ENCODE measurements at regions not wholly inside any gene's neighbourhood (a gene's known extent, or its start where the extent isn't known, plus 50 kb on each side); places are given as distances from the start of the nearest gene placed in this dataset.
"Not testable (repeated sequence)": the region's sequence is repeated elsewhere in the genome, so short reads cannot be mapped to it uniquely, and the experiment has no call there.

DNA sequence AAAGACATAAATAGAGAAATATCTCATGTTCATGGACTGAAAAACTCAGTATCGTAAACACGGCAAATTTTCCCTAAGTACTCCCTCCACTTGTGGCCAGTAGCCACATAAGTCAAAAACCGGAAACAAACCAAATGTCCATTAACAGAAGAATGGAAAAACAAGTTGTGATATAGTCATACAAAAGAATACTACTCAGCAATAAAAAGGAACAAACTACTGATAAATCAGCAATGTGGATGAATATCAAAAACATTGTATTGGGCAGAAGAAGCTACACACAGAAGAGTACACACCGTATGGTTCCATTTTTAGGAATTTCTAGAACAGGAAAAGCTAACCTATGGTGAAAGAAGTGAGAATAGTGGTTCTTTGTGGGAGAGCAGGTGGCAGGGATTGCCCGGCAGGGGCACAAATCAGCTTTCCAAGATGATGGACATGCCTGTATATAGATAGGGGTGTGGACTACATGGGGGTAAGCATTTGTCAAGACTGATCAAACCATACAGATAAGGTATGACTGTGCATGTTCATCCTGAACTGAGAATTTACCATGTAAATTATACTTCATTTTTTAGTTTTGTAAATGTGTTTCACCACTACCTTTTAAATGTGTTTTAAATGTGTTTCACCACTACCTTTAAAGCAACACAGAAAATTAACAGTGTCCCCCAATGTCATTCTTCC lies 172.8 kb upstream of the CDH5 start:
- DNase-seq (no peak), ATAC-seq (ENCODE audit: low read depth) (no peak)
- Mint-ChIP-seq H3K27me3 (peaks cover 5% of the 10 kb centered on the region), H3K9me3 (no peaks in the 10 kb centered on the region), H3K4me3 (no peak overlapping the region), H3K4me1 (no peaks in the 10 kb centered on the region), H3K27ac (no peak overlapping the region), H3K36me3 (no peaks in the 10 kb centered on the region)
- POLR2A ChIA-PET = no interaction called here

DNA sequence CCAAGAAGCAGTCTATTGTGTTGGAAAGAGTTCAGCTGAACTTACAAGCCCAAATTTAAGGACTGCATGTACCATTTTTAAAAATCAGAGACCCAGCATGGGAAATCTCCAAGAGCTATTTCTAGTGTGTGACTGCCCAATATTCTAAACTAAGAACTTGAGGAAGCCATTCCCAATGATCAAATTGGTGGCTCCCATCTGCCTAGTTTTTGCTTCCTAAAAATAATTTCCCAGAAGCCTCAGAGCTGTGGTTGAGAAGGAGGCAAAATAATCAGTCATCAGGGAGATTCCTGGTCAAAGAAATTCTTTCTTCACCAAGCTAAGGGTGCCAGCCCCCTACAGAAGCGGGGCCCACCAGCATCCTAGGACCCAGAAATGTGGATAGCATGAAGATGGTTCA lies 176.1 kb upstream of the CDH5 start:
- POLR2A ChIA-PET = no interaction called here
- Mint-ChIP-seq H3K27me3 (peaks cover 5% of the 10 kb centered on the region), H3K27ac (no peak overlapping the region), H3K36me3 (no peaks in the 10 kb centered on the region), H3K9me3 (no peaks in the 10 kb centered on the region), H3K4me3 (no peak overlapping the region), H3K4me1 (no peaks in the 10 kb centered on the region)
- no peak for ATAC-seq (ENCODE audit: low read depth)
- no peak for DNase-seq

DNA sequence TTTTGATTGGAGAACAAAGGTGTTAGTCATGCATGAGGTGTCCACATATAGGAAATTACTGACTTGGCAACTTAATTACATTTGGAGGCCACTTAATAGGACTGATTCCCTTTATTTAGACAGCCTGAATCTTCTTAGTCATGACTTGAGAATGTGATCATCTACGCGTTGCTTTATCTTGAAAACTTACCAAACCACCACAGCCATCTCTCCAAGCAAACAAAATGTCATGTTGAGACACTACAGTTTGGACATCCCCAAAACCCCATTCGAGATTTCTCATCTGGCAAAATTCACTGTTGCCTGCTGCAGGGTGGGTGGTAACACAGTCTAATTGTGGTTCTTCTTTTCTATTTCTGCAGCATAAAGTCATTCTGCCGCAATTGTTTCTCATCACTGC lies 176.5 kb upstream of the CDH5 start:
- Mint-ChIP-seq H3K4me3 (no peak overlapping the region), H3K36me3 (no peaks in the 10 kb centered on the region)

DNA sequence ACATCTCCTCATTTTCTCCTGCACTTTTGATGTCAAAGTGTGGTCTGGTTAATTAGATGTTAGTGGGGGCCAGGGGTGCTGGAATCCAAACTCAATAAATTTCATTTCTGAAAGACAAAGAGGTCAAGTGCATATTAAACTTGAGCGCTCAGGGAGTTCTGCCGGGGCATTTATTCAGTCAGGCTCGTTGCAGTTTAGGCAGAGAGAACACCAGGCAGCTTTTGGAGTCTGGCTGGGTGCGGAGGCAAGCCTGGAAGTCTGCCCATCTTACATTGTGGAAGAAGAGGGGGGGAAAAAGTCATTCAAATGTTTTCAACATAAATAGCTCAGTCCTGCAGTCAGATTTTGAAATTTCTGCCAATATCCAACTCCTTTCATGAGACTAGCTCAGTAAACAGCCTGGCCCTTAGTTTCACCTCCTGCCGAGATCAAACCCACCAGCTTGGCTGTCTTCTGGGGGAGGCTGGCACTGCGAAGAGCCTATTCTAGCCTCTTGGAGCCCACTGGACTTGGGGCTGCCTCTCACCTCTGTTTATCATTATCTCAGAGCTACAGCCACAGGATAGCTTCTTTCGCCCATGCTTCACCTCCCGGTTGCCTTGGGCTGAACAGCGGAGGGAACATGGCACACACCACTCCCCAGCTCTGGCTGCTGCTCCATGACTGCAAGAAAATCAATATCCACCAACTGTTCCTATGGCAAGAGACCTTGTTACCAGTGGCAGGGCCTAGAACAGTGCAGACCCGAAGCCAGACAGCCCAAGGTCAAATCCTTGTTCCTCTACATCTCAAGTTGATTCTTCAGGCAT lies 177.4 kb upstream of the CDH5 start:
- H3K27me3 Mint-ChIP-seq = peaks cover 5% of the 10 kb centered on the region
- H3K36me3 Mint-ChIP-seq = no peaks in the 10 kb centered on the region
- H3K9me3 Mint-ChIP-seq = no peaks in the 10 kb centered on the region
- POLR2A ChIA-PET = no interaction called here
- no peak overlapping the region for H3K27ac Mint-ChIP-seq
- DNase-seq (no peak), ATAC-seq (ENCODE audit: low read depth) (no peak)
- H3K4me1 Mint-ChIP-seq = no peaks in the 10 kb centered on the region
- no peak overlapping the region for H3K4me3 Mint-ChIP-seq

More for the DNA sequence above, 176.5 kb upstream of the CDH5 start:
- POLR2A ChIA-PET = no interaction called here
- ATAC-seq (ENCODE audit: low read depth) = no peak
- no peak for DNase-seq
- H3K4me1 Mint-ChIP-seq = no peaks in the 10 kb centered on the region
- no peaks in the 10 kb centered on the region for H3K9me3 Mint-ChIP-seq
- H3K27me3 Mint-ChIP-seq = peaks cover 5% of the 10 kb centered on the region
- no peak overlapping the region for H3K27ac Mint-ChIP-seq

DNA sequence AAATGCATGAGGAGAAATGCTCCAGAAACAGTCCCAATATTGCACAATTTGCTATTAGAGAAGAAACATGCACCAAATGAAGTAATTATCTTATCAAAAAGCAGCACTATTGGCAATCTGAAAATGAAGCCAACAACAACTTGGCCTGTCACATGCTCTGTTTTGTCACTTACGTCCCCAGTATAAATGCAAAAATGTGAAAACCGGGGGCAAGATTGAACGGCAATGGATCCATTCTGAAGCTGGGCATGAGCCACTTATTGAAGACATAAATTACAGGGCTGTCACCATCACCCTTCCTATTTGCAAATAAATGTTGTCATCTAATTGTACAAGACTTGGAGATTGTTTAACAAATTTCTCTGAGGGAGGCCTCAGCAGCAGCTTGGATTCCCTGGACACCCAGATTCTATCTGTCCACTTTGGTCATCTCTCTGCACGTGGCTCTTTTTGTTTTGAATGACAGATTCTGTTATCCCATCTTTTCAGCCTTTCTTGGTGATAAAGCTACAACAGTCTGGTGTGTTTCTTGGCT lies 180.2 kb upstream of the CDH5 start:
- POLR2A ChIA-PET = no interaction called here
- H3K27ac Mint-ChIP-seq = no peak overlapping the region
- H3K9me3 Mint-ChIP-seq = no peaks in the 10 kb centered on the region
- H3K36me3 Mint-ChIP-seq = no peaks in the 10 kb centered on the region
- ATAC-seq (ENCODE audit: low read depth) (no peak), DNase-seq (no peak)
- no peaks in the 10 kb centered on the region for H3K4me1 Mint-ChIP-seq
- H3K4me3 Mint-ChIP-seq = no peak overlapping the region
- H3K27me3 Mint-ChIP-seq = peaks cover 2% of the 10 kb centered on the region

DNA sequence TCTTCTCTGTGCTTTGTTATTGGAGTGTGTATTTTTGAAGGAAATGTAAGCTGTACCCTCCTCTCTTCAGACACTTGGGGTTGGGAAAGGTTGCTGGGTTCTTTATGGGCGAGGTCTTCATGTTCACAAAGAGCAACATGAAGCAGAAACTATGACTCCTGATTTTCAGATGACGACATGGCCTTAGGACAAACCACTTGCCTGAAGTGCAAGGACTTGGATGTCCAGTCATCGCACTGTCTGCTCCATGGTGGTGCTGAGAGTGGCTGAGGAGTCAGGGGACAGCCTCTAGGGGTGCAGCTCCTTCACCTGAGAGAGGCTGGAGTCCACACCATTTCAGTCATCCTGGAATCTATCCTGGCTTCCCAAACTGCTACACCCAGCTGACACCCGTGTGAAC lies 183.9 kb upstream of the CDH5 start:
- DNase-seq (no peak), ATAC-seq (ENCODE audit: low read depth) (no peak)
- no peak overlapping the region for H3K27ac Mint-ChIP-seq
- H3K9me3 Mint-ChIP-seq = peaks cover 5% of the 10 kb centered on the region
- H3K36me3 Mint-ChIP-seq = no peaks in the 10 kb centered on the region
- H3K4me3 Mint-ChIP-seq = no peak overlapping the region
- POLR2A ChIA-PET = no interaction called here
- peaks cover under 1% of the 10 kb centered on the region for H3K27me3 Mint-ChIP-seq
- H3K4me1 Mint-ChIP-seq = no peaks in the 10 kb centered on the region

DNA sequence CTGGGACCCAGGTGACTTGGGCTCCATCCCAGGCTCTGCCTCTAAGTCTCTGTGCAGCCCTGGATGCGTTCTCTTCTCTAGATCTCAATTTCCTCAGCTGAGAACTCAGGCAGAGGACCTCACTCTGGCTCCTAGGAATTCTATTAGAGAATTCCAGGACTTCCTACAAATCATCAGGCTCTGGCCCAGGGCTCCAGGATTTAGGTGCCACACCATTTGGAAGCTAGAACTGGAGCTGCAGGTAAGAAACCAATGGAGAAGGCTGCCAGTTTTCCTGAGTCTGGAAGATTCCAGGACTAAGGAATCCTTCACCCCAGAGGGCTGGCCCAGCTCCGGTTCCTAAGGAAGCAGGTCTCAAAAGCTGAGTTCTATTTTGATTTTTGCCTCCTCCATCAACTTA lies 189.8 kb upstream of the CDH5 start:
- Mint-ChIP-seq H3K36me3 (no peaks in the 10 kb centered on the region), H3K4me3 (no peak overlapping the region), H3K27ac (no peak overlapping the region), H3K4me1 (no peaks in the 10 kb centered on the region), H3K9me3 (peaks cover 5% of the 10 kb centered on the region), H3K27me3 (peaks cover 9% of the 10 kb centered on the region)
- ATAC-seq (ENCODE audit: low read depth) (no peak), DNase-seq (no peak)
- POLR2A ChIA-PET = no interaction called here

DNA sequence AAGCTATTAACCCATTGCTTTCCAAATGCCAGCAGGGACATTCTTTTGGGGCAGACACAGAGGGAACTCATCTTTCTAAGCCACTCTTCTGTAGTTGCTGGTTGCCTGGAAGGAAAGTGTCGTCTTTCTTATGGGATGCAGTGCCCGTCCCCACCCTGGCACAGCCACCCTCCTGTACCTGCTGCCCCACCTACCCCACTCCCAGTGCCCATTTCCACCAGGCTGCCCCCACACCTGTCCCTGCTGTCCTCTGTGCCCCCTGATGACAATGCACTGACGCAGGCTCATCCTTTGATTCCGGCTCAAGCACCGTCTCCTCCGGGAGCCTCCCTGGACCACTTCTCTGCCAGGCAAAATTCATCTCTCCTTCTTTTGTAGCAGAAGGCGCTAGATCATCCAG lies 190.4 kb upstream of the CDH5 start:
- ATAC-seq (ENCODE audit: low read depth) (no peak), DNase-seq (no peak)
- no peak overlapping the region for H3K4me3 Mint-ChIP-seq
- peaks cover 9% of the 10 kb centered on the region for H3K27me3 Mint-ChIP-seq
- no peaks in the 10 kb centered on the region for H3K4me1 Mint-ChIP-seq
- H3K27ac Mint-ChIP-seq = no peak overlapping the region
- H3K9me3 Mint-ChIP-seq = peaks cover 5% of the 10 kb centered on the region
- H3K36me3 Mint-ChIP-seq = no peaks in the 10 kb centered on the region
- POLR2A ChIA-PET = no interaction called here

DNA sequence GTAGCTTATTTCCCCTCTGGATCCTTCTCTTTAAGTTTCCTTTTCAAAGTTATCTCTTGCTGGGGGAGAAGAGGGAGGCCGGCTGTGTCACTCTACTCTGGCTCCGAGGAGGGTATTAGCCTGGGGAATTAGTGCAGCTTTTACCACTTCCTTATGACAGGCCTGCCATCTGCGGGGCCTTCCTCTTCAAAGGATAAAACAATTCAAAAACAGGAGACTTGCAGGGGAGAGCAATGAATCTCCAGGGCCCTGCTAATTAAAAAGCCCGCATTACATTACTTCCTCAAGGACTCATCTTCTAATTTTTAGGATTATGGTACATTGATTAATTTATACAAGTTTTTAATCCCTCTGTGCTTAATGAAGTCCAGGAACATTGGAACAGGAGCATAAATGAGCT lies 190.9 kb upstream of the CDH5 start:
- peaks cover 9% of the 10 kb centered on the region for H3K27me3 Mint-ChIP-seq
- H3K36me3 Mint-ChIP-seq = no peaks in the 10 kb centered on the region
- H3K4me1 Mint-ChIP-seq = no peaks in the 10 kb centered on the region
- no peak overlapping the region for H3K27ac Mint-ChIP-seq
- no peak for ATAC-seq (ENCODE audit: low read depth)
- POLR2A ChIA-PET = no interaction called here
- no peak for DNase-seq
- no peak overlapping the region for H3K4me3 Mint-ChIP-seq
- peaks cover 5% of the 10 kb centered on the region for H3K9me3 Mint-ChIP-seq

DNA sequence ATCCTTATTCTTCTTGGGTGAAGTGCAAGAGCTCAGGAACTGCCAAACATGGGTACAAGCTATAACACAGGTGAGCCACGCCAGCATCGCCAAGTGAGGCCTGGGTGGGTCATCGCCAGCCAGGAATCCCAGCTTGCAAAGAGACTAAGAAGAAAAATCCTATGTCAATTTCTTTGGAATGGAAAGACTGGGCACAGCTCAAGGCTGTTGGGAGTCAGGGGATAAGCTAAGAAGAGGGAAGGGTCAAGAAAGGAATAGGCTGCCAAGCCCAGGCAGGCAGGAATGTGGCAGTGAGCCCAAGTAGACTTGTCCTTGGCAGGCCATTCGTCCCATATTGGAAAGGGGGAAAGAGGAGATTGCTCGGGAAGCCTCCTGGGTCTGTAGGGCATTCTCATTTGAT lies 191.4 kb upstream of the CDH5 start:
- Mint-ChIP-seq H3K27ac (no peak overlapping the region), H3K27me3 (peaks cover 9% of the 10 kb centered on the region), H3K36me3 (no peaks in the 10 kb centered on the region), H3K9me3 (peaks cover 2% of the 10 kb centered on the region), H3K4me3 (no peak overlapping the region), H3K4me1 (no peaks in the 10 kb centered on the region)
- POLR2A ChIA-PET = no interaction called here
- no peak for DNase-seq
- ATAC-seq (ENCODE audit: low read depth) = no peak

DNA sequence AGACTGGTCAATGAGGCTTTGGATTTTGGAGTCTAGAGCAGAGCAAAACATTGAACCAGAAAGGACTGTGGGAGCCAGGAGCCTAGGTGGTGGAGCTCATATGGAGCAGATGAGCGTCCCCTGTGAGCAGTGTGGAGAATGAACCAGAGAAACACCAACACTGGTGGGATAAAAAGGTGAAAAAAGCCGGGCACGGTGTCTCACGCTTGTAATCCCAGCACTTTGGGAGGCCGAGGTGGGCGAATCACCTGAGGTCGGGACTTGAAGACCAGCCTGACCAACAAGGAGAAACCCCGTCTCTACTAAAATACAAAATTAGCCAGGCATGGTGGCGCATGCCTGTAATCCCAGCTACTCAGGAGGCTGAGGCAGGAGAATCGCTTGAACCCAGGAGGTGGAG lies 192.7 kb upstream of the CDH5 start:
- H3K36me3 Mint-ChIP-seq; H3K9me3 Mint-ChIP-seq; H3K27me3 Mint-ChIP-seq; H3K27ac Mint-ChIP-seq; H3K4me1 Mint-ChIP-seq; DNase-seq; ATAC-seq (ENCODE audit: low read depth); POLR2A ChIA-PET; H3K4me3 Mint-ChIP-seq: not testable (repeated sequence)

DNA sequence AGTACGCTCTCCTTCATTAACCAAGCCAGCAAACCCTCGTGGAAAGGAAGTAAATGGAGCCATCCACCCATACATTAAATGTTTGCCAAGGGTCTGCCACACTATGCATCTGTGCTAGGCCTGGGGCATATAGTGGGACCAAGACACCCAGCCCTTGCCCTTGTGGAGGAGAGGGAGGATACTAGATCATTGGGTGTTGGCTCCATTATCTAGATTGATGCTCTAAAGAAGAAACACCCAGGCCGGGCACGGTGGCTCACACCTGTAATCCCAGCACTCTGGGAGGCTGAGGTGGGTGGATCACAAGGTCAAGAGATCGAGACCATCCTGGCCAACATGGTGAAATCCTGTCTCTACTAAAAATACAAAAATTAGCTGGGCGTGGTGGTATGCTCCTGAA lies 193.3 kb upstream of the CDH5 start:
- H3K9me3 Mint-ChIP-seq; H3K4me3 Mint-ChIP-seq; ATAC-seq (ENCODE audit: low read depth); H3K36me3 Mint-ChIP-seq; H3K4me1 Mint-ChIP-seq; H3K27ac Mint-ChIP-seq; H3K27me3 Mint-ChIP-seq; POLR2A ChIA-PET; DNase-seq: not testable (repeated sequence)

DNA sequence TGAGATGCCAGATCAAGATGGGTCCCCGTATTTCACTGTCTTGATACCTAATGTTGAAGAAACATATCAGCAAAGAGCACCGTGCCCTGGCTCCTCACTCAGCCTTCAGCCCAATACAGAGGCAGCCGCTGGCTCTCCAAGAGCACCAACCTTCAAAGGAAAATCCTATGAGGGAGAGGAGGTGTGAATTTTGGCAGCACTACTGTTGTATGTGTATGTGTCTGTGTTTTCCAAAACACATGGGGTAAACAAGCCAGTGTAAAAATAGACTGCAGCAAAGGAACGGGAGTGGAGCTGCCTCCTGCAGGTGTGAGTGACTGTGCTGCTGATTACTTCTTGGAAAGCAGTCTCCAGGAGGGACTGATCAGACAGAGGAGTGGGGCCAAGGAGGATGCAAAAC lies 194.0 kb upstream of the CDH5 start:
- H3K9me3 Mint-ChIP-seq = no peaks in the 10 kb centered on the region
- DNase-seq = no peak
- POLR2A ChIA-PET = no interaction called here
- ATAC-seq (ENCODE audit: low read depth) = no peak
- peaks cover 9% of the 10 kb centered on the region for H3K27me3 Mint-ChIP-seq
- H3K4me3 Mint-ChIP-seq = no peak overlapping the region
- H3K4me1 Mint-ChIP-seq = no peaks in the 10 kb centered on the region
- H3K36me3 Mint-ChIP-seq = no peaks in the 10 kb centered on the region
- no peak overlapping the region for H3K27ac Mint-ChIP-seq

DNA sequence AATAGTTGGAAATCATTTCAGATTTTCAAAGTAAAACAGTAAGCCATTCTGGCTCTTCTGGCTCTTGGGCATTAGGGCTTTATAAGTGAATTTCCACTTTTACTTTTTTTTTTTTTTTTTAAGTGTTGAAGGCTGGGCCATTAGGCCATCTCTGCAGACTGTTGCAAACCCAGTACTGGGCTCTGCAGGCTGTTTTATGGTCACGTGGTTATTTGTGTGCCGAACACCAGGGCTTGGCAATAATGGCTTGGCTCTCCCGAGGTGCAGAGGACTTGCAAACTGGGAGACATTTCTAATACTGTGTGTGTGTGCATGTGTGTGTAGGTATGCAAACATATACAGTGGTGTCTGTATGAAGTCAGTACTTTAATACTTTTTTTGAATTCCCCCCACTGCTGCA lies 194.9 kb upstream of the CDH5 start:
- ATAC-seq (ENCODE audit: low read depth) = no peak
- Mint-ChIP-seq H3K9me3 (no peaks in the 10 kb centered on the region), H3K27me3 (peaks cover 9% of the 10 kb centered on the region), H3K4me1 (no peaks in the 10 kb centered on the region), H3K27ac (no peak overlapping the region), H3K4me3 (no peak overlapping the region), H3K36me3 (no peaks in the 10 kb centered on the region)
- POLR2A ChIA-PET = no interaction called here
- DNase-seq = no peak

All from activated naive CD8-positive, alpha-beta T cell treated with anti-CD3 and anti-CD28 coated beads, Interleukin-2, amount 10 ng/mL, durations not matched to agents 7 days and 5 days (primary cell).